ENCODE measurements at regions not wholly inside any gene's neighbourhood (a gene's known extent, or its start where the extent isn't known, plus 50 kb on each side); places are given as distances from the start of the nearest gene placed in this dataset.
"Not testable (repeated sequence)": the region's sequence is repeated elsewhere in the genome, so short reads cannot be mapped to it uniquely, and the experiment has no call there.

- H3K27ac ChIP-seq, result no peak overlapping the region
- TF ChIP-seq ZFX (IDR thresholded peaks at IDR 0.05; ENCODE audit: borderline replicate concordance), result no peak
- TF ChIP-seq CTCF (IDR thresholded peaks at IDR 0.05), result no peak
Measured at GRCh38 chr14:45807178-45807899, 554.3 kb upstream of the MIS18BP1 start.

GRCh38 chr14:45799511-45799910 lies 546.5 kb upstream of the MIS18BP1 start:
- TF ChIP-seq CTCF (IDR thresholded peaks at IDR 0.05) (no peak), ZFX (IDR thresholded peaks at IDR 0.05; ENCODE audit: borderline replicate concordance) (no peak)
- no peak overlapping the region for H3K27ac ChIP-seq

- TF ChIP-seq CTCF (IDR thresholded peaks at IDR 0.05), result no peak
- no peak for TF ChIP-seq ZFX (IDR thresholded peaks at IDR 0.05; ENCODE audit: borderline replicate concordance)
Measured at GRCh38 chr14:45798659-45799058, 545.7 kb upstream of the MIS18BP1 start.

GRCh38 chr14:45796006-45796405 lies 543.0 kb upstream of the MIS18BP1 start:
- H3K27ac ChIP-seq, result not testable (repeated sequence)

More at GRCh38 chr14:45798659-45799058, 545.7 kb upstream of the MIS18BP1 start:
- no peak overlapping the region for H3K27ac ChIP-seq

DNA sequence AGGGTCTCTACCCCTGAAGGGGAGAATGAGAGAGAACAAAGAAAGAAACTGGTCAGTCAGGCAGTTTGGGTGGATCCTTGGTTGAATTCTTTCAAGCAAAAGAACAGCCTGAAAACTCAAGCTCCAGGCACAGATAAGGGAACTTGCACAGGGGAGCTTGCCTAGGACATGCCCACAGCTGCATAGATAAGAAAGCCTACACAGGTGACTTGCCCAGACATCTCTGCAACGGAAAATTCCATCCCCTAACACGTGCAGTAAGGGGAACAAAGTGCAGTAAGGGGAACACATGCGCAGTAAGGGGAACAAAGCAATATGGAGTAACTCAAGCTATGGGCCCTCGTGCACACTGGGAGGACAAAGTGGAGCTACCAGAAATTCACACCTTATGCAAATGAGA lies 540.1 kb upstream of the MIS18BP1 start:
- TF ChIP-seq CTCF (IDR thresholded peaks at IDR 0.05) (no peak), ZFX (IDR thresholded peaks at IDR 0.05; ENCODE audit: borderline replicate concordance) (no peak)
- no peak overlapping the region for H3K27ac ChIP-seq

DNA sequence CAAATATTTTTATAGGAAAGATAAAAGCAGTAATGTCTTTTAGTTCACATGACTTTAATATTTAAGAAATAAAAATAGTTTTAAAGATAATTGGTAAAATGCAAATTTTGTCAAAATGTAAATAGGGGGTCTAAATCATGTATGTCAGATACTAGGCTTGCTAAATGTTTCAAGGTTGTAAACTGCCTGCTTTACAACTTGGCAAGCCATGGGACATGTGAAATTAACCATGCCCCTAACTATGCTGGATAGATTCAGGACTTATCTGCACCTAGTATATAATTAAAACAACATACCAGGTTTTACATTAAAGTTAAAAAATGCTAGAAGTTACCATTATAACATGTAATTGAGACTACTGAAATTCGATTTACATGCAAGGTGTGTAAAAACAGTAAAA lies 537.3 kb upstream of the MIS18BP1 start:
- TF ChIP-seq CTCF (IDR thresholded peaks at IDR 0.05) (no peak), ZFX (IDR thresholded peaks at IDR 0.05; ENCODE audit: borderline replicate concordance) (no peak)

DNA sequence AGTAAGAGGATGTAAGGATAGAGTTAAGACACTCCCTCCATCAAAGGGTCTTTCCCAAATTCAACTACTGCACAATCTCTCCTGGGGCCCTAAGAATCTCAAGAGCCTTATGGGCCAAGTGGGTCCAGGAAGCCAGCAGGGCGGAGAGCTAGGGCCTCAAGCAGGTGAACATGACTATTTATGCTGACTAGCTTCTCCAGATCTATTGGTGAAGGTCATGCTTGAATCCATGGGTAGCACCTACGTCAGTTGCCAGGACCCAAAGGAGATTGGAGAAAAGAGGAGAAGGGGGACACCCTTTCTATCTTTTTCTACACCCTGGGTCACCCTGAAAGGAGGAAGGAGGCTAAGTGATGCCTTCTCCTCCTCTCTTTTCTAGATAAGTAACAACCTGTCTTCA lies 534.2 kb upstream of the MIS18BP1 start:
- no peak for TF ChIP-seq ZFX (IDR thresholded peaks at IDR 0.05; ENCODE audit: borderline replicate concordance)
- TF ChIP-seq CTCF (IDR thresholded peaks at IDR 0.05), result no peak
- no peak overlapping the region for H3K27ac ChIP-seq

More for the DNA sequence above, 537.3 kb upstream of the MIS18BP1 start:
- no peak overlapping the region for H3K27ac ChIP-seq

DNA sequence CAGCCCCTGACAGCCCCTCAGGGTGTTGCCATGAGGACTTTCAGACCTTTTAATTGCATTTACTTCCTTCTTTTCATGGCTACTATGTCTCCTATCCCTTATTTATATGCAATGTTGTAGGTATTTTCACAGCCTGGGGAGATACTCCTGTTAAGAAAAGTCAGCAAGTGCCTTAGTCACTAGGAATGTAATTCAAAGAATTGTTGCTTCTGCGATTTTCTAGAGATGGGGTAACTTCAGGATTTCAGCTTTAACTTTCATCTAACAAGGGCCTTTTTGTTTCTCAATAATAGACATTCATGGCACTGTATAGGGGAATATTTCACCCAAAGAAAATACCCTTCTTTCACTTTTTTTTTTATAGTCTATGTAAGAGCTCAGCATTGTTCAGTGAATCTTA lies 533.3 kb upstream of the MIS18BP1 start:
- TF ChIP-seq CTCF (IDR thresholded peaks at IDR 0.05) (no peak), ZFX (IDR thresholded peaks at IDR 0.05; ENCODE audit: borderline replicate concordance) (no peak)
- H3K27ac ChIP-seq, result no peak overlapping the region

All from 22Rv1 (cell line).